ENCODE measurements at regions not wholly inside any gene's neighbourhood (a gene's known extent, or its start where the extent isn't known, plus 50 kb on each side); places are given as distances from the start of the nearest gene placed in this dataset.

DNA sequence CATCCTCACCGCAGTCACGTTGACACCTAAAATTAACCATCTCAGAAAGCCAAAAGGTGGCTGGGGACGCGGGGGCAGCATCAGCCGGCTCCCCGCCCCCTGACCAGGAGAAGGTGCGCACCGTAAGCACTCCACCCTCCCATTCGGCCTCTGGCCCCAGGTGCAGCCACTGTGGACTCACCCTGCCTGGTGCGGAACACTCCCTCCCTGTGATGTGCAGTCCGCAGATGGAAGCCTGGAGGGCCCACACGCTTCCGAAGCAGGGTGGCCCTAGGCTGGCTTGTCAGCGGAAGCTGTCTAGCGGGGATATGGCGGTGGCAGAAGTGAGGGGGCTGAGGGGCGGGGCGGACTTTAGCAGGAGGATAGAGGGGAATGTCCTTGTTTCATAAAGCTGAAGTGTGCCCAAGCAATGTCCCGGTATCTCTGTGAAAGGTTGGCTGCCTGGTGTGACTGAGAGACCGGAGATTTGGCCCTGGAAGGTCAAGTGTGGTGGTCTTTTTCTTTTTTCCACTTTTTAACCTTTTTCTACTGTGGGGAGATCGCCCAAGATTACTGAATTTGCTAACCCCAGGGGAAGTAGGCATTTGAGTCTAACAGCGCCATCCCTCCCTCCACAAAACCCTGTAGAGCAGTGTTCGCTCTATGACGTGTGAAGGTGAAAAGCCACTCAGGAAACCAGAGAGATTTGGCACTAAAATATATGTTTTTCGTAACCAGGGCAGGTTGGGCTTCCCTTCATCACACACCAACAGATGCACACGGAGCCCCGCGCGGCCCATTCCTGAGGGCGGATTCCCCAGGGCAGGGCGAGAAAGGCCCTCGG lies 74.7 kb downstream of the CXCL12 start:
- TF ChIP-seq CTCF (IDR thresholded peaks at IDR 0.05) (no peak), POLR2A (IDR thresholded peaks at IDR 0.05) (no peak), EP300 (IDR thresholded peaks at IDR 0.05) (no peak)

Measured in tibial nerve (tissue), 4 donors.